GM10248 (cell line): ENCODE measurements at regions not wholly inside any gene's neighbourhood (a gene's known extent, or its start where the extent isn't known, plus 50 kb on each side); places are given as distances from the start of the nearest gene placed in this dataset.

ENCODE experiments used
- CTCF ChIA-PET: fragments of 300-600 bp; sonication (Branson Sonifier 250); formaldehyde crosslinking; extraction: SDS; loops from one replicate; lab custom pipeline; 2021; ENCODE audit warnings: antibody characterized with exemption; lab: Yijun Ruan, JAX
- POLR2A ChIA-PET: fragments of 350-650 bp; sonication (Branson Sonifier 250); formaldehyde crosslinking; extraction: SDS; loops from one replicate; lab custom pipeline; 2020; ENCODE audit warnings: antibody characterized with exemption; lab: Yijun Ruan, JAX
- DNase-seq: peaks from one replicate; pipeline ENCODE4 v3.0.0; 2012; ENCODE audit errors: extremely low spot score
- TF ChIP-seq, protein P1 (sequence below): IDR thresholded peaks from 2 replicates; pipeline ENCODE4 v1.5.1; 2012; ENCODE audit warnings: mild to moderate bottlenecking, low read depth; ENCODE audit errors: extremely low read depth, missing control alignments, control extremely low read depth

DNA sequence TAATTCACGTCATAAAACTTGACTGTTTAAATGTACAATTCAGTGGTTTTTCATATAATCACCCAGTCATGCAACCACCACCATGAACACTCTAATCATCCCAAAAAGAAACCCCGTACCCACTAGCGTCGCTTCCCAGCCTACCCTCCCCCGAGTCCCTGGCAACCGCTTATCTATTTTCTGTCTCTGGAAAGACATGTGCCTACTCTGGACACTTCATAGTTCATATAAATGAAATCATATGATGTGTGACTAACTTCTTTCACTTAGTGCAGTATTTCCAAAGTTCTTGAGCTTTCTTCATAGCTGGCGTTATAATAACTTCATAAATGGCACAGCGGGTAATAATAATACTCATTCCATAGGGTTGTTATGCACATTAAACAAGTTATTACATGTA lies 215.2 kb downstream of the MYLK4 start:
- CTCF ChIA-PET = no interaction called here
- no peak for DNase-seq
- TF ChIP-seq, protein P1, sequence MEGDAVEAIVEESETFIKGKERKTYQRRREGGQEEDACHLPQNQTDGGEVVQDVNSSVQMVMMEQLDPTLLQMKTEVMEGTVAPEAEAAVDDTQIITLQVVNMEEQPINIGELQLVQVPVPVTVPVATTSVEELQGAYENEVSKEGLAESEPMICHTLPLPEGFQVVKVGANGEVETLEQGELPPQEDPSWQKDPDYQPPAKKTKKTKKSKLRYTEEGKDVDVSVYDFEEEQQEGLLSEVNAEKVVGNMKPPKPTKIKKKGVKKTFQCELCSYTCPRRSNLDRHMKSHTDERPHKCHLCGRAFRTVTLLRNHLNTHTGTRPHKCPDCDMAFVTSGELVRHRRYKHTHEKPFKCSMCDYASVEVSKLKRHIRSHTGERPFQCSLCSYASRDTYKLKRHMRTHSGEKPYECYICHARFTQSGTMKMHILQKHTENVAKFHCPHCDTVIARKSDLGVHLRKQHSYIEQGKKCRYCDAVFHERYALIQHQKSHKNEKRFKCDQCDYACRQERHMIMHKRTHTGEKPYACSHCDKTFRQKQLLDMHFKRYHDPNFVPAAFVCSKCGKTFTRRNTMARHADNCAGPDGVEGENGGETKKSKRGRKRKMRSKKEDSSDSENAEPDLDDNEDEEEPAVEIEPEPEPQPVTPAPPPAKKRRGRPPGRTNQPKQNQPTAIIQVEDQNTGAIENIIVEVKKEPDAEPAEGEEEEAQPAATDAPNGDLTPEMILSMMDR = no peak
- POLR2A ChIA-PET = no interaction called here

DNA sequence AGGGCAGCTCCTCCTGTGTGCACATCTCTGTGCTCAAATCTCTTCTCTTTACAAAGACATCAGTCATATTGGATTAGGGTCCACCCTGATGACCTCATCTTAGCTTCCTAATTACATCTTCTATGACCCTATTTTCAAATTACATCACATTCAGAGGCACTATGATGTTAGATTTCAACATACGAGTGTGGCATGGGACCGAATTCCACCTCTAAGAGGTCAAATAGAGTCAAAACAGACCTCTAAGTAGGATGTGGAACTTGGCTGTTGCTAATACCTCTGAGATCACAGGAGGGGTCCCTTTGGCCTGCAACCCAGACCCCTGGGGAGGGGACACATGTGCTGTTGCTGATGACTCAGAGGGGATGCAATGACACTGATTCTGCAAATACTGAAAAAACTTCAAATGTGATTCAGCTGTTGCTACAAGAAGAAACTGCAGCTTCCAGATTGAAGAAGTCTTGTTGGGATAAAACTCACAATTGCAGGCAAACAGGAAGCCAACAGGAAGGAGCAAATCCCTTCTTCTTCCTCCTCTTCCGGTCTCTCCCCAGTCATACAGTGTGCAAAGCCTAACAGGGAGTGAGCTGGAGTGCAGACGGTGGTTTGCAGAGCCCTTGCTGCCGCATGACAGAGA lies 216.2 kb downstream of the MYLK4 start:
- DNase-seq = no peak
- TF ChIP-seq, protein P1 = no peak
- CTCF ChIA-PET = no interaction called here
- POLR2A ChIA-PET = no interaction called here

DNA sequence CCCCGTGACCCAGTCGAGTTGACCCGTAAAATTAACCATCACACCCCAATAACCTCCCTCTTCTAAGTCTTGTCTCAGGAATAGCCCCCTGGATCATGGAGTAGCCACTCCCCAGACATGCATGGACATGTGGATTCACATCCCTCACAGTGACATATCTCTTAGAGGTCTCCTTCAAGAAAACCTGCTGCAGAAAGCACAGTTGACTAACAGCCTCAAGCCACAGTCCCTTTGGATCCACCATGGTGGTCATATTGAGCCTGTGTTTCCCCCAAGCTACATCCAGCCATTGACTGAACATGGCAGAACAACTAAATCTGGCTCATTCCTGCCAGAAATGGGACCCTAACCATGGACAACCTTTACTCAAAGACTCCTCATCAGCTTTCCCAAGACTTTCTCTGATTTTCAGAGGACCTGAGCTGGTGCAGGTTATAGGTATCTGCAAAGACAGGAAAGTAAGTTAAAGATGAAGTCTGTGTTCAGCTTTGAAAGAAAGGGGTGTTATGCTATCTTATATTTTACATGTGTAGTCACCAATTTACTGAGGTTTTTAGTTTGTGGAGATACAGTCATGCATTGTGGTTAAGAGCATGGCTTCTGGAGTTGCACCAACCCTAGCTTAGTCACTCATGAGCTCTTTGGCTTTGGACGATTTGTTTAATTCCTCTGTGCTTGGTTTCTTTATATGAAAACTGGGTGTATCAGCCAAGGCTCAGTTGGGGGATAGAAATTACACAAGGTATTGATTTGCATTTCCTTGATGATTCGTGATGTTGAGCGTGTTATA lies 219.1 kb downstream of the MYLK4 start:
- TF ChIP-seq, protein P1 = no peak
- CTCF ChIA-PET = no interaction called here
- POLR2A ChIA-PET = no interaction called here
- no peak for DNase-seq

DNA sequence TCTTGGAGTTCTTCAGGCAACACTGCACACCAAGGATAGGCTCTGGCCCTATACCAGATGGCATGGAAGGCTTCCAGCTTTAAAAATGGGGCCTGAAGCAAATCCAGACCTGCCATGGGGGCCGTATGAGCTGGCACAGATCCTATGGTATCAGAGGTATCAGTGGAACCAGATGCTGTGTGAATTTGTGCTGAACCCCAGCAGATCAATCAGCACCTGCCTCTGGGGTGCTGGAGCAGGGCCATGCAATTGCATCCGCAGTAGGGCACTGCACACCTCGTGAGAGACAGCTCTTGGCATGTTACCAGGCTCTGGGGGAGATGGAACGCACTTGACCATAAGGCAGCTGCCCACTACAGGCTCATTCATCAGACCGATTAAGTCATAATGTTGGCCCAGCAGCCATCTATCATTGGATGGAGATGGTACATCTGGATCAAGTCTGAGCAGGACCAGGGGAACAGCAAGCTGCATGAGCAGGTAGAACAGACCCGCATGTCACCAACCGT lies 221.5 kb downstream of the MYLK4 start:
- no peak for DNase-seq
- ChIA-PET POLR2A (no interaction called here), CTCF (interaction anchor here (1.3 kb wide), 1 partner anchor 13 kb away, joined by 3 read pairs; no protein-coding TSS in a partner anchor)
- TF ChIP-seq, protein P1 = no peak

DNA sequence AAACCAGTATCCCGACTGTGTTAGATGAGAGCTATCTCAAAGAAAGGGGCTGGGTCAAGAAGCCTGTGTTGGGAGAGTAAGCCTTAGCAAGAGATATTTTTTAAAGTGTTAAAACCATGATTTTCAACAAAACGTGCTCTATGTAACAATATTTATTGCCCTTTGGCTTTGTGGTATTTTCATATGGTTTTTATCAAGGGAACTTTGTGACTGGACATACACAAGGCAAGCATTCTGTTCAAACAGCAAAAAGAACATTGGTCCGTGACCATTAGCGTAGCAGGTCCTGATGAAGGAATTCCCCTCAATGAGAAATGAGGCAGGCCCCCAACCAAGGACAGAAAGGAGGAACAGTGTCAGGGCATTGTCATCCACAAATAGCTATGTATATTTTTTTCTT lies 222.6 kb downstream of the MYLK4 start:
- TF ChIP-seq, protein P1 = no peak
- POLR2A ChIA-PET = no interaction called here
- CTCF ChIA-PET = no interaction called here
- no peak for DNase-seq

DNA sequence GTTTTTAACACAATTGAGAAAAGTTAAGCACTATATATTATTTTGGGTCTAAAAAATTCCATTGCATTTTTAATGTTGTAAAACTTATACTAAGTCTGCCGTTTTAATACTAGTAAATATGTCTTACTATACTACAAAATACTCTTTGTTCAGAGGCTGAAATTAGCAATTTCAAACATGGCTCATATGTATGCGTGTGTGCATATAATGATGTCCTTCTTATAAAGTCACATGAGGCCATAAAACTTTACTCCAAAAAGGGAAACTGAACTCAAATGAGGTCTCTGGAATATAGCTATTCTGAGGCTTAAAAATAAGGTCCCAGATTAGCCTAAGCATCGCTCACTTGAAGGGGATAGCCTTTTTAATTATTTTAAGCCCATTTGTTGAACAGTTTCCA lies 224.0 kb downstream of the MYLK4 start:
- CTCF ChIA-PET = no interaction called here

More for the DNA sequence above, 224.0 kb downstream of the MYLK4 start:
- DNase-seq = no peak
- TF ChIP-seq, protein P1 = no peak
- POLR2A ChIA-PET = no interaction called here
